SK-N-SH (cell line): ENCODE measurements at regions not wholly inside any gene's neighbourhood (a gene's known extent, or its start where the extent isn't known, plus 50 kb on each side); places are given as distances from the start of the nearest gene placed in this dataset.

ENCODE experiments used
- CTCF ChIA-PET: fragments of 300-600, 350-600 bp; formaldehyde crosslinking; extraction: SDS; loops from one replicate; lab custom pipeline; 2021; lab: Yijun Ruan, JAX
- POLR2A ChIA-PET: fragments of 350-600 bp; sonication (Branson Sonifier 250); formaldehyde crosslinking; extraction: SDS; loops from one replicate; lab custom pipeline; 2020; ENCODE audit warnings: antibody characterized with exemption, inconsistent platforms; lab: Yijun Ruan, JAX
- DNase-seq: peaks from one replicate; pipeline ENCODE4 v3.0.0; 2012
- H2AFZ ChIP-seq: fragments of 200-600 bp; sonication (generic); 2 replicates; pipeline ENCODE4 v1.8.1; 2016; ENCODE audit warnings: antibody characterized with exemption, mild to moderate bottlenecking, low read depth
- H3F3A ChIP-seq: fragments of 200-600 bp; sonication (generic); replicated peaks from 2 replicates; pipeline ENCODE3; 2016; ENCODE audit warnings: antibody characterized with exemption, mild to moderate bottlenecking; ENCODE audit not compliant: insufficient read depth
- H3K27ac ChIP-seq, 2 experiments: fragments of 200-500 bp in 1 of 2; fragments of 200-600 bp in 1 of 2; sonication (Bioruptor generic) in 1 of 2; sonication (generic), shearing (Covaris generic) in 1 of 2; 2 replicates each; pipeline versions ENCODE4 v1.5.1 to v1.6.1; 2014 to 2016; ENCODE audit warnings: low read depth in 2 of 2, inconsistent platforms in 1 of 2, low read length in 1 of 2, mild to moderate bottlenecking in 1 of 2, mixed read lengths in 1 of 2
- H3K27me3 ChIP-seq: fragments of 200-600 bp; sonication (generic), shearing (Covaris generic); 2 replicates; pipeline ENCODE4 v1.6.1; 2016; ENCODE audit warnings: mixed run types; ENCODE audit not compliant: insufficient read depth
- H3K36me3 ChIP-seq, 2 experiments: fragments of 200-500 bp in 1 of 2; fragments of 200-600 bp in 1 of 2; sonication (Bioruptor generic) in 1 of 2; sonication (generic) in 1 of 2; replicated peaks in 1 of 2; 2 replicates each; pipeline versions ENCODE3 to v1.5.1; 2014 to 2016; ENCODE audit warnings: low read length in 1 of 2, mild to moderate bottlenecking in 1 of 2; ENCODE audit not compliant: insufficient read depth in 2 of 2, control insufficient read depth in 1 of 2
- H3K4me1 ChIP-seq, 2 experiments: fragments of 200-500 bp in 1 of 2; fragments of 200-600 bp in 1 of 2; sonication (Bioruptor generic) in 1 of 2; sonication (generic), shearing (Covaris generic) in 1 of 2; 2 replicates each; pipeline versions ENCODE4 v1.5.1 to v1.6.1; 2014 to 2016; ENCODE audit warnings: low read depth in 1 of 2, low read length in 1 of 2, mixed run types in 1 of 2; ENCODE audit not compliant: insufficient read depth in 2 of 2, control insufficient read depth in 1 of 2
- H3K4me2 ChIP-seq: fragments of 200-600 bp; sonication (generic), shearing (Covaris generic); 2 replicates; pipeline ENCODE4 v1.6.1; 2017; ENCODE audit warnings: mixed run types
- H3K4me3 ChIP-seq, 2 experiments: fragments of 200-500 bp in 1 of 2; fragments of 200-600 bp in 1 of 2; sonication (Bioruptor generic) in 1 of 2; sonication (generic), shearing (Covaris generic) in 1 of 2; 2 replicates each; pipeline versions ENCODE4 v1.5.1 to v1.8.1; 2014 to 2016; ENCODE audit warnings: low read depth in 2 of 2, inconsistent platforms in 1 of 2, low read length in 1 of 2, mild to moderate bottlenecking in 1 of 2, mixed read lengths in 1 of 2, moderate library complexity in 1 of 2
- H3K79me2 ChIP-seq: fragments of 200-600 bp; sonication (generic); 2 replicates; pipeline ENCODE4 v1.8.1; 2017; ENCODE audit warnings: mild to moderate bottlenecking; ENCODE audit not compliant: insufficient read depth
- H3K9ac ChIP-seq: fragments of 200-600 bp; sonication (generic); 2 replicates; pipeline ENCODE4 v1.6.1; 2017; ENCODE audit warnings: mixed run types
- H3K9me2 ChIP-seq: fragments of 200-600 bp; sonication (generic); 2 replicates; pipeline ENCODE4 v1.6.1; 2017; ENCODE audit warnings: mixed run types
- H3K9me3 ChIP-seq: fragments of 200-600 bp; sonication (generic); 2 replicates; pipeline ENCODE4 v1.6.1; 2017; ENCODE audit warnings: mixed run types, mild to moderate bottlenecking, moderate library complexity
- H4K20me1 ChIP-seq: fragments of 200-600 bp; sonication (generic); 2 replicates; pipeline ENCODE4 v1.6.1; 2017; ENCODE audit warnings: mild to moderate bottlenecking, mixed run types; ENCODE audit not compliant: insufficient read depth
- CHD2 ChIP-seq: fragments of 150-350 bp; IDR thresholded peaks from 2 replicates; pipeline ENCODE4 v1.6.1; 2018; ENCODE audit warnings: low read length; ENCODE audit not compliant: partially characterized antibody
- EP300 ChIP-seq, 2 experiments: IDR thresholded peaks; 2 replicates each; pipeline versions ENCODE4 v1.4.0 to v1.6.1; 2012; ENCODE audit warnings: borderline replicate concordance in 1 of 2, low read depth in 1 of 2, low read length in 1 of 2
- FOSL2 ChIP-seq: IDR thresholded peaks from 2 replicates; pipeline ENCODE4 v1.4.0; 2012; ENCODE audit warnings: low read depth, mild to moderate bottlenecking, moderate library complexity, borderline replicate concordance
- FOXJ3 ChIP-seq: sonication (generic); formaldehyde crosslinking; IDR thresholded peaks from 2 replicates; pipeline ENCODE4 v1.5.1; 2020; ENCODE audit warnings: mild to moderate bottlenecking, missing genetic modification reagents
- FOXM1 ChIP-seq: IDR thresholded peaks from 2 replicates; pipeline ENCODE4 v1.4.0; 2012; ENCODE audit warnings: low read depth, mild to moderate bottlenecking
- MEF2A ChIP-seq: IDR thresholded peaks from 2 replicates; pipeline ENCODE4 v1.4.0; 2012; ENCODE audit warnings: low read depth, borderline replicate concordance
- MXI1 ChIP-seq: IDR thresholded peaks from 2 replicates; pipeline ENCODE4 v1.6.1; 2012; ENCODE audit warnings: mild to moderate bottlenecking, low read depth, low read length, improper control_type of control experiment
- NRF1 ChIP-seq: IDR thresholded peaks from 2 replicates; pipeline ENCODE4 v1.6.1; 2012; ENCODE audit warnings: low read depth, mild to moderate bottlenecking, low read length
- RFX5 ChIP-seq: IDR thresholded peaks from 2 replicates; pipeline ENCODE4 v1.6.1; 2012; ENCODE audit warnings: mild to moderate bottlenecking, improper control_type of control experiment, low read length
- SIN3A ChIP-seq: IDR thresholded peaks from 2 replicates; pipeline ENCODE4 v1.6.1; 2012; ENCODE audit warnings: low read depth, mild to moderate bottlenecking, low read length, moderate library complexity, borderline replicate concordance
- SMC3 ChIP-seq: IDR thresholded peaks from 2 replicates; pipeline ENCODE4 v1.6.1; 2012; ENCODE audit warnings: low read depth, low read length, improper control_type of control experiment
- TCF12 ChIP-seq: IDR thresholded peaks from 2 replicates; pipeline ENCODE4 v1.4.0; 2012
- TEAD4 ChIP-seq: IDR thresholded peaks from 2 replicates; pipeline ENCODE4 v1.4.0; 2012; ENCODE audit warnings: mild to moderate bottlenecking, borderline replicate concordance; ENCODE audit not compliant: insufficient read depth
- YY1 ChIP-seq: IDR thresholded peaks from 2 replicates; pipeline ENCODE4 v1.4.0; 2012; ENCODE audit warnings: low read depth, mild to moderate bottlenecking
- WGBS: methylation state at CpG from one replicate; pipeline ENCODE4 v1.1.6; 2017; ENCODE audit warnings: low lambda C conversion rate; 5-methylcytosine and 5-hydroxymethylcytosine counted together
- TF ChIP-seq, protein P1 (sequence below): fragments of 200-600 bp; sonication (generic); IDR thresholded peaks from 2 replicates; pipeline ENCODE4 v1.6.1; 2017; ENCODE audit warnings: antibody characterized with exemption, mild to moderate bottlenecking, moderate library complexity
- TF ChIP-seq, protein P2 (sequence below): IDR thresholded peaks from 2 replicates; pipeline ENCODE4 v1.4.0; 2012; ENCODE audit warnings: low read depth, borderline replicate concordance
- TF ChIP-seq, protein P3 (sequence below): IDR thresholded peaks from 2 replicates; pipeline ENCODE4; 2012

DNA sequence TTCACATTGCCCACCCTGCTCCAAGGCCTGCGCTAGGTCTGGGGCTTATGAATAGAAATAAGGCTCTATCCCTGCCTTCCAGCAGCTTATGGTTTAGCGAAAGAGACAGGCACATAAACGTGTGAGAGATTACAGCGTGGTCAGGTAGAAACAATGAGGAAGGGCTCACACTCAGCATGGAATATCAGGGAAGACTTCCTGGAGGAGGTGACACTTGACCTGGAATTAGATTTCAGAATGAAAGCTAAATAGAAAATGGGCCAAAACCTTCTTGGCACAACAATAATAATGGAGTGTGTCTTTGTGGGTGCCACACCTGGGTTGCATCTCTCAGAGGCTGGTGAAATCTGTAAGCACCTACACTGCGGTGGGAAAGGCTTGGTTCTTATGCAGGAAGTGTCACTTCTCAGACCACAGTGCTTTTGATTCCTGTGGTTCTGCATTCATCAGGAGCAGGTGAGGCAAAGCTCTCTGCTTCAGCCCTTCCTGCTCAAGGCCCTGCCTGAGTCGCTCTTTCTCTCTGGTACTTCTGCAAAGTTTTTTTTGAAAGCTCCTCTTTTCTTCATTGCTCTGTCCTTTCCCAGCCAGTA lies 430.3 kb downstream of the ZNF536 start:
- Histone ChIP-seq H4K20me1 (no peaks in the 10 kb centered on the region), H3K9ac (no peak overlapping the region), H3F3A (no peaks in the 10 kb centered on the region), H3K79me2 (no peaks in the 10 kb centered on the region), H3K27me3 (no peaks in the 10 kb centered on the region), H3K4me2 (no peak overlapping the region), H3K9me3 (no peaks in the 10 kb centered on the region), H3K9me2 (no peaks in the 10 kb centered on the region), H3K27ac (no peak overlapping the region), H2AFZ (no peak overlapping the region), H3K36me3 (no peaks in the 10 kb centered on the region), H3K4me1 (no peaks in the 10 kb centered on the region; a peak in 1 of 4 replicates), H3K4me3 (no peak overlapping the region)
- CTCF ChIA-PET, result interaction anchor here (0.9 kb wide), 1 partner anchor 8 kb away, joined by 3 read pairs; no protein-coding TSS in a partner anchor
- POLR2A ChIA-PET, result no interaction called here
- no peak for TF ChIP-seq EP300 (IDR thresholded peaks at IDR 0.05; ENCODE audit: borderline replicate concordance in 1 of 2, low read depth in 1 of 2, low read length in 1 of 2)
- no peak for TF ChIP-seq FOXJ3 (CRISPR knock-in tag)
- WGBS, result 32% methylated on average over 6 of the region's 6 CpGs
- DNase-seq, result no peak

DNA sequence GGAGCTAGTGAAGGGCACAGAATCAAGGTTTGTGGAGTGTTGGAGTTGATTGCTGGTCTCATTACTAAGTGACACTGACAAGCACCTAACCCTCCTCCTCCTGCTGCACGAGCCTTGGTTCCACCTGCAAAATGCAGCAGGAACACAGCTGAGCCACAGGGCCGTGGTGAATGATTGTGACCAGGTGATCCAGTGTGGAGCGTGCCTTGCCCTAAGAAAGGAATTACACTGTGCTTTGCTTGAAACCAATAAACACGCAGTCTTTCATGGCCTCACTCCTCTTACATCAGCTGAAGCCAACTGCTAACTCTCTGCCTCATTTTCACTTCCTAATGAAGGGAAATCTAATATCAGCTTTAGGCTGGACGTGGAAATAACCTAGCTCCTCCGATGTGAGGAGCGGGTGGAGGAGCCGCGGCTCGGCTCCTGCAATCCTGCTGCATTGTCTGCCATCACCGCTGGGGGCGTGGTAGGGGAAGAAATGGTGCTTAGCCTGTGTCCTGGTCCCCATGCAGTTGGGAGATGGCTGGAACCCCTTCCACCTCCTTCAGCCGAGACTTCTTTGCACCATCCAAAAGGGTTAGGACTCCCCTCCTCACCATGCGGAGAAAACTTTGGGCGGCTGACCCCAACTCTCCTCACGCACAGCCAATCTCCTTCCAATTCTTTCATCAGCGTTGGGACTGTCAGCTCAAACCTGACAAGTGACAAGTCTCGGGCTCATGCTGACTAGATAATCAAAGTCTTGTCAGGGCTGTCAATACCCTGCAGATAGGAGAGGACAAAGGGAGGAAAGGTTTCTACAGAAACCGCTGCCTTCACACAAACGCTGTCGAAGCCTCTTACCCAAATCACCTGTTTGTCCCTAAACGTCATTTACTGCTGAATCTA lies 427.9 kb downstream of the ZNF536 start:
- no peak overlapping the region for H3K4me2 ChIP-seq
- H3K4me1 ChIP-seq, result no peaks in the 10 kb centered on the region; a peak in 1 of 4 replicates
- ChIA-PET CTCF (interaction anchor here (0.6 to 1.7 kb wide), 3 partner anchors 7 to 1424 kb away, joined by 3 to 5 read pairs (median 4); no protein-coding TSS in a partner anchor), POLR2A (no interaction called here)
- no peaks in the 10 kb centered on the region for H3K9me2 ChIP-seq
- H2AFZ ChIP-seq, result no peak overlapping the region
- peak overlapping the region in 1 of 2 experiments; percentile 32; a peak in 1 of 4 replicates for H3K4me3 ChIP-seq
- no peaks in the 10 kb centered on the region for H4K20me1 ChIP-seq
- H3K9ac ChIP-seq, result no peak overlapping the region
- H3K79me2 ChIP-seq, result no peaks in the 10 kb centered on the region
- no peaks in the 10 kb centered on the region for H3F3A ChIP-seq
- TF ChIP-seq, protein P1, sequence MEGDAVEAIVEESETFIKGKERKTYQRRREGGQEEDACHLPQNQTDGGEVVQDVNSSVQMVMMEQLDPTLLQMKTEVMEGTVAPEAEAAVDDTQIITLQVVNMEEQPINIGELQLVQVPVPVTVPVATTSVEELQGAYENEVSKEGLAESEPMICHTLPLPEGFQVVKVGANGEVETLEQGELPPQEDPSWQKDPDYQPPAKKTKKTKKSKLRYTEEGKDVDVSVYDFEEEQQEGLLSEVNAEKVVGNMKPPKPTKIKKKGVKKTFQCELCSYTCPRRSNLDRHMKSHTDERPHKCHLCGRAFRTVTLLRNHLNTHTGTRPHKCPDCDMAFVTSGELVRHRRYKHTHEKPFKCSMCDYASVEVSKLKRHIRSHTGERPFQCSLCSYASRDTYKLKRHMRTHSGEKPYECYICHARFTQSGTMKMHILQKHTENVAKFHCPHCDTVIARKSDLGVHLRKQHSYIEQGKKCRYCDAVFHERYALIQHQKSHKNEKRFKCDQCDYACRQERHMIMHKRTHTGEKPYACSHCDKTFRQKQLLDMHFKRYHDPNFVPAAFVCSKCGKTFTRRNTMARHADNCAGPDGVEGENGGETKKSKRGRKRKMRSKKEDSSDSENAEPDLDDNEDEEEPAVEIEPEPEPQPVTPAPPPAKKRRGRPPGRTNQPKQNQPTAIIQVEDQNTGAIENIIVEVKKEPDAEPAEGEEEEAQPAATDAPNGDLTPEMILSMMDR, result peak; percentile 10; the same call in 1 of the 2 replicates
- TF ChIP-seq MEF2A, result no peak
- WGBS, result 50% methylated on average over 21 of the region's 22 CpGs
- H3K27ac ChIP-seq, result no peak overlapping the region
- no peaks in the 10 kb centered on the region for H3K36me3 ChIP-seq
- H3K27me3 ChIP-seq, result no peaks in the 10 kb centered on the region
- no peaks in the 10 kb centered on the region for H3K9me3 ChIP-seq
- no peak for DNase-seq

DNA sequence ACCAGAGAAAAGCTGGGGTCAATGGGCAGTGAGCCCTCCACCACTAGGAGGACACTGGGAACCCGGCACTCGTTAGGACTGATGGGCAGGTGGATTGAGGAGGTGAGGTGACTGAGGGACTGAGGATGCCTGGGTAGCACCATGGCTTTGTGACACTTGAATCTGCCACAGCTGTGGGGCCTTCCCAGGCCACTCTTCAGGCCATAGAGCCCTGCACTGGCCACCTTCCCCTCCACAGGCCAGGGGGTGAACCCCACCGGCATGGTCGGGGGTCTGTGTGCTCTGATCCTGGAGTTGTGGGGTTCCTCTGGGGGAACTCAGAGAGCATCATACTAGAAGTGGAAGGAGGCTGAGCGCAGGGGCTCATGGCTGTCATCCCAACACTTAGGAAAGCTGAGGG lies 423.5 kb downstream of the ZNF536 start:
- POLR2A ChIA-PET, result no interaction called here

More for the DNA sequence above, 423.5 kb downstream of the ZNF536 start:
- H3K36me3 ChIP-seq, result no peaks in the 10 kb centered on the region
- CTCF ChIA-PET, result no interaction called here
- H3K4me3 ChIP-seq, result no peak overlapping the region
- H2AFZ ChIP-seq, result no peak overlapping the region
- H3K4me2 ChIP-seq, result no peak overlapping the region
- 50% methylated on average over 3 of the region's 5 CpGs for WGBS
- no peaks in the 10 kb centered on the region for H3K79me2 ChIP-seq
- DNase-seq, result no peak
- H3K9me3 ChIP-seq, result no peaks in the 10 kb centered on the region
- no peaks in the 10 kb centered on the region; a peak in 1 of 4 replicates for H3K4me1 ChIP-seq
- TF ChIP-seq, protein P2, sequence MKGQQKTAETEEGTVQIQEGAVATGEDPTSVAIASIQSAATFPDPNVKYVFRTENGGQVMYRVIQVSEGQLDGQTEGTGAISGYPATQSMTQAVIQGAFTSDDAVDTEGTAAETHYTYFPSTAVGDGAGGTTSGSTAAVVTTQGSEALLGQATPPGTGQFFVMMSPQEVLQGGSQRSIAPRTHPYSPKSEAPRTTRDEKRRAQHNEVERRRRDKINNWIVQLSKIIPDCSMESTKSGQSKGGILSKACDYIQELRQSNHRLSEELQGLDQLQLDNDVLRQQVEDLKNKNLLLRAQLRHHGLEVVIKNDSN, result no peak
- TF ChIP-seq FOXM1 (no peak), FOXJ3 (CRISPR knock-in tag) (no peak), SIN3A (no peak), YY1 (no peak), MXI1 (no peak), EP300 (IDR thresholded peaks at IDR 0.05; ENCODE audit: borderline replicate concordance in 1 of 2, low read depth in 1 of 2, low read length in 1 of 2) (no peak), NRF1 (no peak), SMC3 (no peak), CHD2 (no peak), TCF12 (no peak), TEAD4 (no peak), RFX5 (no peak), FOSL2 (no peak)
- TF ChIP-seq, protein P3, sequence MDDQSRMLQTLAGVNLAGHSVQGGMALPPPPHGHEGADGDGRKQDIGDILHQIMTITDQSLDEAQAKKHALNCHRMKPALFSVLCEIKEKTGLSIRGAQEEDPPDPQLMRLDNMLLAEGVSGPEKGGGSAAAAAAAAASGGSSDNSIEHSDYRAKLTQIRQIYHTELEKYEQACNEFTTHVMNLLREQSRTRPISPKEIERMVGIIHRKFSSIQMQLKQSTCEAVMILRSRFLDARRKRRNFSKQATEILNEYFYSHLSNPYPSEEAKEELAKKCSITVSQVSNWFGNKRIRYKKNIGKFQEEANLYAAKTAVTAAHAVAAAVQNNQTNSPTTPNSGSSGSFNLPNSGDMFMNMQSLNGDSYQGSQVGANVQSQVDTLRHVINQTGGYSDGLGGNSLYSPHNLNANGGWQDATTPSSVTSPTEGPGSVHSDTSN, result no peak
- TF ChIP-seq, all 33 proteins: peak for 0
- H4K20me1 ChIP-seq, result no peaks in the 10 kb centered on the region
- H3K9ac ChIP-seq, result no peak overlapping the region
- H3F3A ChIP-seq, result no peaks in the 10 kb centered on the region
- no peak overlapping the region for H3K27ac ChIP-seq
- H3K9me2 ChIP-seq, result no peaks in the 10 kb centered on the region
- no peaks in the 10 kb centered on the region for H3K27me3 ChIP-seq
